ENCODE measurements at regions not wholly inside any gene's neighbourhood (a gene's known extent, or its start where the extent isn't known, plus 50 kb on each side); places are given as distances from the start of the nearest gene placed in this dataset.

DNA sequence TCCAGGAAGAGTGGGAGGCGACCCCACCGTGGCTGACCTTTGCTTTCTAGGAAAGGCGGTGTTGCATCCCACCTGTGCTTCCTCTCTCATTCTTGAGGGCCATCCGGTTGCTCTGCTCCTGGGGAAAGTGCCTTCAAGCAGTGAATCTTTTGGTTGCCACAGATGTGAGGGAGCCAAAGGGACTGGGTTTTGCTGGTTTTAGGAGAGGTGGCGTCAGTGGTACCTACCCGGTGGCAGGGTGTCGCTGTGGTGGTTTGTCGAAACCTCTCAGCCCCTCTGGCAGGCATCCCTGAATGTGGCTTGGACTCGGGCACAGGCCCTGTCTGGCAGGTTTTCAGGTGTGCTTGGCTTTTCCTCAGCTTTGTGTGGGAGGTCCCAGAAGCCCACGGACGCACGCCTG, 611.5 kb downstream of the KCNJ18 start:
- no peak for TF ChIP-seq NFYB (CRISPR knock-in tag; conservative IDR thresholded peaks at IDR 0.05; ENCODE audit: low read depth)
- TF ChIP-seq, protein P1, sequence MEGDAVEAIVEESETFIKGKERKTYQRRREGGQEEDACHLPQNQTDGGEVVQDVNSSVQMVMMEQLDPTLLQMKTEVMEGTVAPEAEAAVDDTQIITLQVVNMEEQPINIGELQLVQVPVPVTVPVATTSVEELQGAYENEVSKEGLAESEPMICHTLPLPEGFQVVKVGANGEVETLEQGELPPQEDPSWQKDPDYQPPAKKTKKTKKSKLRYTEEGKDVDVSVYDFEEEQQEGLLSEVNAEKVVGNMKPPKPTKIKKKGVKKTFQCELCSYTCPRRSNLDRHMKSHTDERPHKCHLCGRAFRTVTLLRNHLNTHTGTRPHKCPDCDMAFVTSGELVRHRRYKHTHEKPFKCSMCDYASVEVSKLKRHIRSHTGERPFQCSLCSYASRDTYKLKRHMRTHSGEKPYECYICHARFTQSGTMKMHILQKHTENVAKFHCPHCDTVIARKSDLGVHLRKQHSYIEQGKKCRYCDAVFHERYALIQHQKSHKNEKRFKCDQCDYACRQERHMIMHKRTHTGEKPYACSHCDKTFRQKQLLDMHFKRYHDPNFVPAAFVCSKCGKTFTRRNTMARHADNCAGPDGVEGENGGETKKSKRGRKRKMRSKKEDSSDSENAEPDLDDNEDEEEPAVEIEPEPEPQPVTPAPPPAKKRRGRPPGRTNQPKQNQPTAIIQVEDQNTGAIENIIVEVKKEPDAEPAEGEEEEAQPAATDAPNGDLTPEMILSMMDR (IDR thresholded peaks at IDR 0.05) = no peak
- TF ChIP-seq RELA (CRISPR knock-in tag; IDR thresholded peaks at IDR 0.05; ENCODE audit: borderline replicate concordance) = no peak
- no peak for TF ChIP-seq FOXJ3 (CRISPR knock-in tag; IDR thresholded peaks at IDR 0.05; ENCODE audit: borderline replicate concordance)
- no peak for TF ChIP-seq GTF2I (CRISPR knock-in tag; conservative IDR thresholded peaks at IDR 0.05)
- no peak for TF ChIP-seq E2F5 (CRISPR knock-in tag; IDR thresholded peaks at IDR 0.05)
- no peak for TF ChIP-seq FOXP1 (CRISPR knock-in tag; IDR thresholded peaks at IDR 0.05; ENCODE audit: borderline replicate concordance)
- no peak for TF ChIP-seq ZNF121 (CRISPR knock-in tag; IDR thresholded peaks at IDR 0.05)
- TF ChIP-seq TEAD4 (CRISPR knock-in tag; IDR thresholded peaks at IDR 0.05) = no peak
- TF ChIP-seq, protein P2, sequence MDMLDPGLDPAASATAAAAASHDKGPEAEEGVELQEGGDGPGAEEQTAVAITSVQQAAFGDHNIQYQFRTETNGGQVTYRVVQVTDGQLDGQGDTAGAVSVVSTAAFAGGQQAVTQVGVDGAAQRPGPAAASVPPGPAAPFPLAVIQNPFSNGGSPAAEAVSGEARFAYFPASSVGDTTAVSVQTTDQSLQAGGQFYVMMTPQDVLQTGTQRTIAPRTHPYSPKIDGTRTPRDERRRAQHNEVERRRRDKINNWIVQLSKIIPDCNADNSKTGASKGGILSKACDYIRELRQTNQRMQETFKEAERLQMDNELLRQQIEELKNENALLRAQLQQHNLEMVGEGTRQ (CRISPR knock-in tag; IDR thresholded peaks at IDR 0.05) = no peak

All from WTC11 (cell line).